K562 (cell line): ENCODE measurements at regions not wholly inside any gene's neighbourhood (a gene's known extent, or its start where the extent isn't known, plus 50 kb on each side); places are given as distances from the start of the nearest gene placed in this dataset.

ENCODE experiments used
- FOS ChIP-seq: IDR thresholded peaks from 3 replicates; pipeline ENCODE4 v1.6.1; 2011; ENCODE audit not compliant: insufficient read length; ENCODE audit errors: extremely low read depth
- FOSL1 ChIP-seq: fragments of 200-800 bp; sonication (Bioruptor generic); conservative IDR thresholded peaks from 2 replicates; pipeline ENCODE4 v1.6.1; 2016; ENCODE audit warnings: missing genetic modification characterization, missing compliant biosample characterization
- KDM2B ChIP-seq: fragments of 250-450 bp; sonication (Bioruptor Pico); IDR thresholded peaks from 2 replicates; pipeline ENCODE4 v1.8.0; 2021; ENCODE audit warnings: mild to moderate bottlenecking, moderate library complexity
- MEIS2 ChIP-seq: fragments of 450-650 bp; IDR thresholded peaks from 2 replicates; pipeline ENCODE4 v1.6.1; 2014; ENCODE audit warnings: mild to moderate bottlenecking; ENCODE audit not compliant: partially characterized antibody
- REST ChIP-seq, 2 experiments: fragments of 450-650 bp; formaldehyde crosslinking in 1 of 2; IDR thresholded peaks; 2 replicates each; pipeline versions ENCODE4 v1.4.0 to v1.6.1; 2014 to 2020; ENCODE audit warnings: mild to moderate bottlenecking in 2 of 2, borderline replicate concordance in 1 of 2, low read depth in 1 of 2
- SMARCA4 ChIP-seq: fragments of 450-650 bp; IDR thresholded peaks from 2 replicates; pipeline ENCODE4 v1.6.1; 2016
- ZBTB17 ChIP-seq: fragments of 450-650 bp; formaldehyde crosslinking; IDR thresholded peaks from 2 replicates; pipeline ENCODE4 v1.4.0; 2020; ENCODE audit warnings: mild to moderate bottlenecking
- ZEB2 ChIP-seq: fragments of 450-650 bp; IDR thresholded peaks from 2 replicates; pipeline ENCODE4 v1.6.1; 2016
- ZFP1 ChIP-seq: fragments of 450-650 bp; formaldehyde crosslinking; IDR thresholded peaks from 2 replicates; pipeline ENCODE4 v1.4.0; 2020; ENCODE audit warnings: mild to moderate bottlenecking, mixed read lengths

- TF ChIP-seq KDM2B (CRISPR knock-in tag), result no peak
- TF ChIP-seq FOSL1 (tag), result peak; percentile 59
- no peak for TF ChIP-seq ZBTB17 (CRISPR knock-in tag)
- peak; percentile 12; the same call in 1 of the 2 replicates for TF ChIP-seq REST (IDR thresholded peaks at IDR 0.05; ENCODE audit: borderline replicate concordance)
- no peak for TF ChIP-seq REST (CRISPR knock-in tag; IDR thresholded peaks at IDR 0.05; ENCODE audit: low read depth)
- TF ChIP-seq SMARCA4, result peak; percentile 56; the same call in 1 of the 2 replicates
- peak; percentile 60; the same call in 1 of the 2 replicates for TF ChIP-seq ZEB2
- TF ChIP-seq ZFP1, result no peak
- peak; percentile 22 for TF ChIP-seq MEIS2
- no peak for TF ChIP-seq FOS
Measured at GRCh38 chr4:74654230-74654681, 140.1 kb downstream of the BTC start (continued).
